Small intestine (tissue), 7 donors: ENCODE measurements at regions not wholly inside any gene's neighbourhood (a gene's known extent, or its start where the extent isn't known, plus 50 kb on each side); places are given as distances from the start of the nearest gene placed in this dataset.
"Not testable (repeated sequence)": the region's sequence is repeated elsewhere in the genome, so short reads cannot be mapped to it uniquely, and the experiment has no call there.

ENCODE experiments used
- DNase-seq, 2 donors: peaks; one replicate each; pipeline versions ENCODE4 v3.0.0 to v3.0.0-alpha.2; 2013
- FAIRE-seq: peaks from 2 replicates; lab custom pipeline; 2012; peaks lifted over from hg19 to GRCh38; lab: Jason Lieb, UNC
- H3K27ac ChIP-seq, 3 donors: one replicate each; pipeline ENCODE4 v1.5.1; 2013; ENCODE audit warnings: low read length in 2 of 3, mild to moderate bottlenecking in 2 of 3, control low read depth in 1 of 3, inconsistent platforms in 1 of 3, low read depth in 1 of 3, moderate library complexity in 1 of 3
- H3K27me3 ChIP-seq, 3 donors: one replicate each; pipeline ENCODE4 v1.6.1; 2013; ENCODE audit warnings: low read length in 3 of 3, inconsistent platforms in 1 of 3; ENCODE audit not compliant: control insufficient read depth in 3 of 3, insufficient read depth in 3 of 3
- H3K36me3 ChIP-seq, 3 donors: one replicate each; pipeline ENCODE4 v1.6.1; 2013; ENCODE audit warnings: low read length in 3 of 3, inconsistent platforms in 1 of 3, low read depth in 1 of 3, mild to moderate bottlenecking in 1 of 3, moderate library complexity in 1 of 3; ENCODE audit not compliant: control insufficient read depth in 3 of 3, insufficient read depth in 2 of 3
- H3K4me1 ChIP-seq, 3 donors: one replicate each; pipeline ENCODE4 v1.6.1; 2013; ENCODE audit warnings: low read length in 2 of 3, inconsistent platforms in 1 of 3, low read depth in 1 of 3, mild to moderate bottlenecking in 1 of 3, moderate library complexity in 1 of 3; ENCODE audit not compliant: control insufficient read depth in 3 of 3, insufficient read depth in 2 of 3
- H3K4me3 ChIP-seq, 3 donors: one replicate each; pipeline ENCODE4 v1.5.1; 2013; ENCODE audit warnings: low read length in 3 of 3, control low read depth in 1 of 3, inconsistent platforms in 1 of 3, low read depth in 1 of 3, mild to moderate bottlenecking in 1 of 3, moderate library complexity in 1 of 3
- H3K9me3 ChIP-seq, 2 donors: one replicate each; pipeline ENCODE4 v1.6.1; 2013; ENCODE audit warnings: low read depth in 1 of 2, low read length in 1 of 2; ENCODE audit not compliant: control insufficient read depth in 2 of 2, insufficient read depth in 1 of 2
- WGBS, 3 donors: extraction: QIAGEN DNeasy Blood & Tissue Kit; methylation state at CpG; one replicate each; pipeline ENCODE4 v1.1.7; 2013; 5-methylcytosine and 5-hydroxymethylcytosine counted together
- donor health status: healthy with polysubstance abuse.
- donor health status: control.
- donor health status: control.
- donor health status: Bipolar disorder and iron deficiency.
- donor health status: healthy.

DNA sequence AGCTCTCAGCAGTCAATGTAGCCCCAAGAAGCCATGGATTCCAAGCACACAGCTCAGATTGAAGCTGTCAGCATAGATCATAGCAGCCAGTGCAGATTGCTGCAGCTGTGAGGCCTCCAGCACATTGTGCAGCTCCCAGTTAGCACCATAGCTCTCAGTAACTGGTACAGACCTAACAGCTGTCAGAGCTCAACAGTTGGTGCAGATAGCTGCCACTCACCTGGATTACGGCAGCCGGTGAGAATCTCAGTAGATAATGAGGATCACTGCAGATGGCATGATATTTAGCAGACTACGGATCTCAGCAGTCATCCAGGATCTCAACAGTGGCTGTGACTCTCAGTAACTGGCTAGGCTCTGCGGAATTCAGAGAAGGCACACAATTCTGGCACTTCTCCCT, 500.4 kb downstream of the TUSC1 start:
- no peaks in the 10 kb centered on the region for H3K27me3 ChIP-seq

DNA sequence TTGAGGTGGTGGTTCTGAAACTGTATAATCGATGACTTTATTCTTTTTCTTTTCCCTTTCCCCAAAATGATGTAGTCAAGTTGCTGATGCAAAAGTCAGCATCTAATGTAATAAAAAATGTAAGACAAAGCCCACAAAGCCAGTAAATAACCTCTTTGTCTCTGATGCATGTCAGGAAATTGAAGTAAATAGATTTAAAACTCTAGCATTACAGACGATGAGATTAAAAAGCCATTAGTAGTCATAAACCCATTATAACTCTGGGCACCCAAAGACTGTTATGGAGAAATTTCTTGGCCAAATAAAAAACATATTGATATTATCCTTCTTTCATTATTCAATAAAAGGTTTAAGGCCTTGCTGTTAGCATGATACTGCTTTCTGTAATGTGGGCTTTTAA, 548.7 kb downstream of the TUSC1 start:
- no peaks in the 10 kb centered on the region for H3K36me3 ChIP-seq
- peaks cover 1 to 7% of the 10 kb centered on the region in 2 donors for H3K9me3 ChIP-seq
- no peak for FAIRE-seq
- no peak for DNase-seq
- H3K4me3 ChIP-seq, result no peak overlapping the region
- H3K27me3 ChIP-seq, result no peaks in the 10 kb centered on the region
- H3K27ac ChIP-seq, result no peak overlapping the region
- H3K4me1 ChIP-seq, result no peaks in the 10 kb centered on the region
- WGBS, 3 donors, result 83 to 89% (median 85%) methylated on average over 2 of the region's 2 CpGs

More for the DNA sequence above, 500.4 kb downstream of the TUSC1 start:
- DNase-seq, result no peak
- FAIRE-seq, result no peak
- WGBS, 3 donors, result 80 to 89% (median 82%) methylated on average over 4 of the region's 4 CpGs
- H3K4me1 ChIP-seq, result no peaks in the 10 kb centered on the region
- no peaks in the 10 kb centered on the region for H3K36me3 ChIP-seq
- H3K9me3 ChIP-seq, result peaks cover 0 to 7% of the 10 kb centered on the region in 2 donors
- H3K27ac ChIP-seq, result no peak overlapping the region
- no peak overlapping the region for H3K4me3 ChIP-seq

DNA sequence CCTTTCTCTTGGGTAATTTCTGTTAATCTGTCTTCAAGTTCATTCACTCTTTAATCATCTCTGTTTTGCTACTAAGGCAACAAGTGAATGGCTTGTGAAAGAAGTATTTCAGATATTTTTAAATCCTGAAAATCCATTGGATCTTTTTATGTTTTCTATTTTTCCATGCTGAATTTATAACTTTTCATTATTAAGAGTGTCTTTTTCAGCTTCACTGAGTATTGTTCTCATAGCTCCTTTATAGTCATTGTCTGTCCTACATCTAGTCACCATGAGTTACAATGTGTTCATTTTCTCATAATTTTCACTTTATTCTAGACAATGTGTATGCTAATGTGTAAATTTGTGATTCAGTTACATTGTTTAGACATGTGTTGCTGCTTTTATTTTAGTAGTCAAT, 556.4 kb downstream of the TUSC1 start:
- Histone ChIP-seq H3K27ac (no peak overlapping the region), H3K4me3 (no peak overlapping the region), H3K36me3 (no peaks in the 10 kb centered on the region), H3K27me3 (no peaks in the 10 kb centered on the region), H3K9me3 (peaks cover 1 to 4% of the 10 kb centered on the region in 2 donors), H3K4me1 (no peaks in the 10 kb centered on the region)
- FAIRE-seq, result no peak
- no peak for DNase-seq

DNA sequence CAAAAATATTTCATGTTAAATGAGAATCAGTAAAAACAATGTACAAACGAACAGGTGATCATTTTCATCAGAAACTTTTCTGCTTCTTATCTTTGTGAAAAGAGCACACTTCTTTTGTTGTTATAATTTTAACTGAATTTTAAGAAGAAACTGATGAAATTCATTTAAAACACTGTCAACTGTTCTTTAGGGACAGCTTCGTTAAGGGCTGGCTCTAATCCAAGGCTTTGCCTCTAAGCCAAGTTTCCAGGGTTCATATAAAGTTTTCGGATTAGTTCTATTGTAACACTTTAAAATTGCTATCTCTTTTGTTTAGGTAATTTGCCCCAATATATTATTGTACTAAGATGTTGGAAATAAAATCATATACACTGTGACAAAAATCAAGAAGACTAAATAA, 559.2 kb downstream of the TUSC1 start:
- Histone ChIP-seq H3K27ac (no peak overlapping the region), H3K27me3 (no peaks in the 10 kb centered on the region), H3K36me3 (no peaks in the 10 kb centered on the region), H3K4me1 (no peaks in the 10 kb centered on the region), H3K9me3 (no peaks in the 10 kb centered on the region), H3K4me3 (no peak overlapping the region)
- 55 to 59% (median 56%) methylated on average over 3 of the region's 3 CpGs for WGBS, 3 donors
- DNase-seq (no peak), FAIRE-seq (no peak)

DNA sequence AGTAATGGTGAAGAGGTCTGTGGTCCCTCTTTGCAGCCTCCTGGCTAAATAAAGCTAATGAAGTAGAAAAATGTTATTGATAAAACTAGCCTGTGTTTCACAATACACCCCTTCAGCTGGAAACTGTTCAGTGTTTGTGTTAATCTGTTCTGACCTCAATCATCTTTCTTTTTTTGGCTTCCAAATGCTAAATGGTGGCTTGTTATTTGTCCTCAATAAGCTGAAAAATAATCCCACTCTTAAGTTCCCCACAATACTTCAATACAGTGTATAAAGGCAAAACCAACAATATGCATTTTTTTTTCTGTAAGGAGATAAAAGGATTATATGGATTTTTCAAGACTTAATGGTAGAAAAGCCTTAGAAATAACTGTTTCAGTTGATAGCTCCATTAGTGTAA, 560.5 kb downstream of the TUSC1 start:
- Histone ChIP-seq H3K9me3 (no peaks in the 10 kb centered on the region), H3K4me3 (no peak overlapping the region), H3K27me3 (no peaks in the 10 kb centered on the region), H3K36me3 (no peaks in the 10 kb centered on the region), H3K27ac (no peak overlapping the region), H3K4me1 (no peaks in the 10 kb centered on the region)
- no peak for FAIRE-seq
- DNase-seq, result no peak

DNA sequence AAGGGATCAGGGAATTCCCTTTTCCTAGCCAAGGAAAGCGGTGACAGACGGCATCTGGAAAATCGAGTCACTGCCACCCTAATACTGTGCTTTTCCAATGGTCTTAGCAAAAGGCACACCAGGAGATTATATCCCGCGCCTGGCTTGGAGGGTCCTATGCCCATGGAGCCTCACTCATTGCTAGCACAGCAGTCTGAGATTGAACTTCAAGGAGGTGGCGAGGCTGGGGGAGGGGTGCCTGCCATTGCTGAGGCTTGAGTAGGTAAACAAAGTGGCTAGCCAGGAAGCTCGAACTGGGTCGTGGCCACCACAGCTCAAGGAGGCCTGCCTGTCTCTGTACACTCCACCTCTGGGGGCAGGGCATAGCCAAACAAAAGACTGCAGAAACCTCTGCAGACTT, 556.5 kb upstream of the IZUMO3 start:
- not testable (repeated sequence) for H3K27ac ChIP-seq, H3K36me3 ChIP-seq, FAIRE-seq, H3K9me3 ChIP-seq, DNase-seq, H3K27me3 ChIP-seq, H3K4me3 ChIP-seq, H3K4me1 ChIP-seq
- WGBS, 3 donors, result 92 to 93% (median 92%) methylated on average over 8 of the region's 8 CpGs

DNA sequence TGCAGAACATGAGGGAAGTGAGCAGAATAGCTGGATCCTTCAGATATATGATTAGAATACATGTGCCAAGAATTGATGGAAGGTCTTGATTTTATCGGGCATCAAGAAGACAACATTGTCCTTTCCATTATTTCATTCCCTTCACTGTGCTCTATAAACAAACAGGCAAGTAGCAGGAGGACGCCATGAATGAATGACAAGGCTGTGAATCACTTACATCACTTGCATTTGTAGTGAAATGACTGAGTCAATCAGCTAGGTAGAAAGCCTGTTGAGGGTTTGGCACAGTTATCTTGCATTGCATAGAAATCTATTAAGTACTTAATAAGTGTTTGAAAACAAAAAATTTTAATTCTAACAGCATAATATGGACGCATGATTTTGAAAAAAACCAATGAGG, 548.8 kb upstream of the IZUMO3 start:
- Histone ChIP-seq H3K27ac (no peak overlapping the region), H3K4me1 (no peaks in the 10 kb centered on the region), H3K36me3 (no peaks in the 10 kb centered on the region), H3K4me3 (no peak overlapping the region), H3K9me3 (no peaks in the 10 kb centered on the region), H3K27me3 (no peaks in the 10 kb centered on the region)
- no peak for DNase-seq
- no peak for FAIRE-seq
- 80 to 84% (median 81%) methylated on average over 3 of the region's 3 CpGs for WGBS, 3 donors

DNA sequence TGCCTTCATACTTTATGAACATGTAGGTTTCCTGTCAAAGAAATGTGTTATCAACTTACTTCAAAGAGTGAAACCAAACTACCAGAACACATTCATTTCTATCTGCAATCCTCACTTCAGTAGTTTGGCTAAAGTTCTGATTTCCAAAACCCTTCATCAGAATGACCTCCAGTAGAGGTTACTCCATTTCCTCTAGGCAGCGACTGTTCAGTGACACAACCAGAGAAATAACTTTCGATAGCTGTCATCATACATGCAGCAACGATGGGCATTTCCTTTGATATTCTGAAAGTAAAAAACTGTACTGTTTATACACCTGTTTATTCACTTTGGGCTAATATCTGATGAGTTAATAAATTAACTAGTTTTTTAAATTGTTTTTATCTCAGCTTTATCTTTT, 532.5 kb upstream of the IZUMO3 start:
- DNase-seq (no peak), FAIRE-seq (no peak)

DNA sequence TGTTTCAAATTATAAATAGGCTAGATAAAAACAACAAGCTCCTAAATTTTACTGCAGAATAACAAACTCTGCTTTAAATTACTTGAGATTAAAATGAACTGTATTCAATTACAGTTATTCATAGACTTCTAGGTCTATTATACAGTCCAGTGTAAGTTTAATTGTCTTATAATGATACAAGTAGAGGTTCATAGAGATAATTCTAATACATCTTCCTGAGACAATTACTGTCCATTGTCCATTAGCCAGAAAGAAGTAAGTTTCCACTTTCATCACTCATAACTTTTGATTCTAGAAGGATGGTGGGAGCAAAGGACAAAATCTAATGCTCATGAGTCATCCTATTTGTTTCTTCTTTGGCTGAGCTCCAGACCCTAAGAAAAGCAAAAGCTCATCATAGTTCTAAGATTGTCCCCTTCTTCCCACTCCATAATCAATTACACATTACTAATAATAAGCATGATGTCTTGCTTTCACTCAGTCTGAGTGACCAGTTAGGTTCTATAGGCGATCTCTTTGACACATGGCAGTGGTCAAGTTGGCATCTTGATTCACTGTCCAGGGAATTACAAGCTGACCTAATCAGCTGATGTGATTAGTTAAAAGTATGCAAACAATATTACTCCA, 502.5 kb upstream of the IZUMO3 start:
- no peak overlapping the region for H3K27ac ChIP-seq
- no peaks in the 10 kb centered on the region for H3K36me3 ChIP-seq
- H3K27me3 ChIP-seq, result no peaks in the 10 kb centered on the region
- H3K4me1 ChIP-seq, result no peaks in the 10 kb centered on the region
- FAIRE-seq (no peak), DNase-seq (no peak)
- WGBS, 3 donors, result 74 to 81% (median 76%) methylated on average over 1 of the region's 1 CpG
- H3K4me3 ChIP-seq, result no peak overlapping the region
- peaks cover 0 to 5% of the 10 kb centered on the region in 2 donors for H3K9me3 ChIP-seq

More for the DNA sequence above, 532.5 kb upstream of the IZUMO3 start:
- H3K4me3 ChIP-seq, result no peak overlapping the region
- H3K27me3 ChIP-seq, result no peaks in the 10 kb centered on the region
- WGBS, 3 donors, result 83 to 85% (median 84%) methylated on average over 3 of the region's 3 CpGs
- H3K36me3 ChIP-seq, result no peaks in the 10 kb centered on the region
- H3K9me3 ChIP-seq, result no peaks in the 10 kb centered on the region
- H3K27ac ChIP-seq, result no peak overlapping the region
- H3K4me1 ChIP-seq, result no peaks in the 10 kb centered on the region
